ENCODE measurements at regions not wholly inside any gene's neighbourhood (a gene's known extent, or its start where the extent isn't known, plus 50 kb on each side); places are given as distances from the start of the nearest gene placed in this dataset.
A peak's percentile ranks its signal among the peaks of the same experiment; 100 is the strongest.

DNA sequence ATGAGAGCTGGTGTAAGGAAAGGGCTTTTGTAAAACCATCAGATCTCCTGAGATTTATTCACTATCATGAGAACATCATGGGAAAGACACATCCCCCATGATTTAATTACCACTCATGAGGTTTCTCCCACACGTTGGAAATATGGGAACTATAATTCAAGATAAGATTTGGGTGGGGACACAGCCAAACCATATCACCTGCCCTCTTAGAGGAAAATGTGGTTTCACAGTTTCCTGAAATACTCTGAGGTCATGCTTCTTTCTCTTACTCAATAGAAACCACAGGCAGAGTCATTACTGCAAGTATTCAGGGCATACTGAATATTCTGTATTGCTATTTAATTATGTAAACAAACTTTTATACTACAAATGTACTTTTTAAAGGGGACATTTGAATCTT lies 1453.3 kb downstream of the PCDH18 start:
- no peaks in the 10 kb centered on the region for H3K9me3 ChIP-seq
- intact Hi-C loops (cut with DNase I; ENCODE audit: low total_unique reads), result no loop called here
- 13 to 47% (median 18%) methylated on average over 1 of the region's 1 CpG for WGBS, 5 donors

DNA sequence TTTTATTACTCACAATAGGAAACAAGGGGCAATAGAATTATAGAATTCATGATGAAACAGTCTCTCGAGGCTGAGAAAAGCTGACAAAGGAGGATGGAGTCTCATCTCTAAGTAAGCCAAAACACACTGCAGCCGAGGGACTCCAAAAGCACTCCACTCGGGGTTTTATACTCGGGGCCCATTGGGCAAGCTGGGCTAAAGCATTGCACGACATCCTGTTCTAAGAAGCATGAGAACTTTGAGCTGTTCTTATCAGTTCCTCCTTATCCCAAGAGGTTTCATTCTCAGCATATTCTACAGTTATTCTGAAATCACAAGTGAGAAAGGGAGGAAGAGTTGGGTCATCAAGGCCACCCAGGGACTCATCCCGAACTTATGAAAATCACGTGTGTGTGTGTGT lies 1475.5 kb downstream of the PCDH18 start:
- Histone ChIP-seq H3K27me3 (no peaks in the 10 kb centered on the region), H3K9me3 (no peaks in the 10 kb centered on the region), H3K36me3 (no peaks in the 10 kb centered on the region), H3K4me3 (no peak overlapping the region), H3K27ac (no peak overlapping the region), H3K4me1 (no peaks in the 10 kb centered on the region)
- intact Hi-C loops (cut with DNase I; ENCODE audit: low total_unique reads), result no loop called here
- no peak for DNase-seq
- TF ChIP-seq POLR2A (IDR thresholded peaks at IDR 0.05) (no peak), CTCF (IDR thresholded peaks at IDR 0.05) (no peak)
- WGBS, 5 donors, result 71 to 82% (median 78%) methylated on average over 7 of the region's 7 CpGs

More for the DNA sequence above, 1453.3 kb downstream of the PCDH18 start:
- Histone ChIP-seq H3K27me3 (no peaks in the 10 kb centered on the region), H3K4me1 (no peaks in the 10 kb centered on the region), H3K27ac (no peak overlapping the region), H3K4me3 (no peak overlapping the region), H3K36me3 (no peaks in the 10 kb centered on the region)
- peak in 1 of 2 donors; percentile 11 for DNase-seq
- TF ChIP-seq POLR2A (IDR thresholded peaks at IDR 0.05), result no peak
- TF ChIP-seq CTCF (IDR thresholded peaks at IDR 0.05), result no peak
- TF ChIP-seq EP300 (IDR thresholded peaks at IDR 0.05), result no peak
- no peak for TF ChIP-seq POLR2AphosphoS5 (IDR thresholded peaks at IDR 0.05)

DNA sequence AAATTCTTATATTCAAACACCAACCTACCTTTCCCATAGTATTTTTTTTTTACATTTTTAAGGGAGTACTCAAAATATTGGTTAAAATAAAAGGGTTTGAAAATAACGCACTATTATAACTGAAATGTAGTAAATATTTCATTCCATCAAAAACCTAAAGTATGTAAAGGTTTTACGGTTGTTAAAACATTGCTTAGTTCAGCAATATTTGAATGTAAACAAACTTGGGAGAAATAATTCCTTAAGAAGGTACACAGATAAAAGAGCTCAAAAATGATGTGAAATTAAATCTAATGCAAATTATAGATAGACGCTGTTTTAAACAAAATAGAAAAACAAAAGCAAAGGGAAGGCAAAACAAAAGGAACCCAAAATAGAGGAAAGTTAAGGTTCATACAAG lies 1476.9 kb downstream of the PCDH18 start:
- no peak for TF ChIP-seq POLR2A (IDR thresholded peaks at IDR 0.05)
- H3K9me3 ChIP-seq, result no peaks in the 10 kb centered on the region
- no peak overlapping the region for H3K27ac ChIP-seq
- WGBS, 5 donors, result 81 to 86% (median 85%) methylated on average over 3 of the region's 3 CpGs
- intact Hi-C loops (cut with DNase I; ENCODE audit: low total_unique reads), result no loop called here
- no peaks in the 10 kb centered on the region for H3K4me1 ChIP-seq
- no peaks in the 10 kb centered on the region for H3K27me3 ChIP-seq
- no peaks in the 10 kb centered on the region for H3K36me3 ChIP-seq
- no peak overlapping the region for H3K4me3 ChIP-seq
- DNase-seq, result no peak

GRCh38 chr4:136036744-136037143 lies 1495.5 kb downstream of the PCDH18 start:
- Histone ChIP-seq H3K27me3 (no peaks in the 10 kb centered on the region), H3K27ac (no peak overlapping the region), H3K9me3 (peaks cover 0 to 8% (median 0%) of the 10 kb centered on the region in 4 donors), H3K4me3 (no peak overlapping the region), H3K36me3 (no peaks in the 10 kb centered on the region), H3K4me1 (no peaks in the 10 kb centered on the region)
- WGBS, 5 donors, result 74 to 87% (median 84%) methylated on average over 1 of the region's 1 CpG
- no peak for TF ChIP-seq POLR2A (IDR thresholded peaks at IDR 0.05)
- no peak for TF ChIP-seq EP300 (IDR thresholded peaks at IDR 0.05)
- no peak for TF ChIP-seq POLR2AphosphoS5 (IDR thresholded peaks at IDR 0.05)
- TF ChIP-seq CTCF (IDR thresholded peaks at IDR 0.05), result no peak
- intact Hi-C loops (cut with DNase I; ENCODE audit: low total_unique reads), result no loop called here
- no peak for DNase-seq

DNA sequence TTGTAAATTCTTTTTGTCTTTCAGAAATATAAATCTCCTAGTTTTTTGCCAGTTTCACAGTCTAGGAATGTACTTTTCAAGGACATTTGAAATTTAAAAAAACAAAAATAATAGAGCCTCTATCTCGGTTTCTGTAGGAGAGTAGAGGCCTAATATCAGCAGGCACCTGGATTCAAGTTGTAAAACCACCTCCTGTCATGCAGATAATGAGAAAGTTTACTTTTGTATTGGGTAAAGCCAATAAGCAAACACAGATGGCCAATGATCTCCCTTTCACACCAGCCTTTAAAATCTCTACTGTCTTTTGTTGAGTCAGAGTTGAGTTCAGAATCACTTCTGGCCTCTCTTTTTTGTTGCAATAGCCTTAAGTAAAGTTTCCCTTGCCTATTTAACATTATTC lies 1499.9 kb downstream of the PCDH18 start:
- WGBS, 5 donors, result 38 to 68% (median 52%) methylated on average over 1 of the region's 1 CpG

More for the DNA sequence above, 1499.9 kb downstream of the PCDH18 start:
- H3K9me3 ChIP-seq, result peaks cover 0 to 8% (median 0%) of the 10 kb centered on the region in 4 donors
- no peaks in the 10 kb centered on the region for H3K4me1 ChIP-seq
- no peak overlapping the region for H3K4me3 ChIP-seq
- intact Hi-C loops (cut with DNase I; ENCODE audit: low total_unique reads), result no loop called here
- DNase-seq, result no peak
- TF ChIP-seq CTCF (IDR thresholded peaks at IDR 0.05), result no peak
- TF ChIP-seq POLR2AphosphoS5 (IDR thresholded peaks at IDR 0.05), result no peak
- TF ChIP-seq POLR2A (IDR thresholded peaks at IDR 0.05), result no peak
- TF ChIP-seq EP300 (IDR thresholded peaks at IDR 0.05), result no peak
- no peaks in the 10 kb centered on the region for H3K27me3 ChIP-seq
- H3K27ac ChIP-seq, result no peak overlapping the region
- no peaks in the 10 kb centered on the region for H3K36me3 ChIP-seq

Measured in stomach (tissue), 8 donors.